Neutrophil (primary cell): ENCODE measurements at regions not wholly inside any gene's neighbourhood (a gene's known extent, or its start where the extent isn't known, plus 50 kb on each side); places are given as distances from the start of the nearest gene placed in this dataset.
"Not testable (repeated sequence)": the region's sequence is repeated elsewhere in the genome, so short reads cannot be mapped to it uniquely, and the experiment has no call there.

Source experiments
- H3K27ac ChIP-seq: fragments of 200-600 bp; sonication (generic); 2 replicates; pipeline ENCODE4 v1.5.1; 2016; ENCODE audit warnings: mild to moderate bottlenecking, moderate library complexity
- H3K27me3 ChIP-seq: fragments of 200-600 bp; sonication (generic); 2 replicates; pipeline ENCODE4 v1.6.0; 2016; ENCODE audit warnings: mild to moderate bottlenecking
- H3K36me3 ChIP-seq: fragments of 200-600 bp; sonication (generic); 2 replicates; pipeline ENCODE4 v1.5.1; 2017
- H3K4me1 ChIP-seq, 2 experiments: fragments of 200-600 bp in 1 of 2; sonication (generic) in 1 of 2; 1 replicate in 1 of 2; 2 replicates in 1 of 2; pipeline versions ENCODE4 v1.5.1 to v1.6.1; 2013 to 2016; ENCODE audit warnings: low read depth in 1 of 2, low read length in 1 of 2, mild to moderate bottlenecking in 1 of 2, moderate library complexity in 1 of 2; ENCODE audit not compliant: control insufficient read depth in 1 of 2, insufficient read depth in 1 of 2
- H3K4me3 ChIP-seq, 2 experiments: fragments of 200-600 bp in 1 of 2; sonication (generic) in 1 of 2; 1 replicate in 1 of 2; 2 replicates in 1 of 2; pipeline ENCODE4 v1.5.1; 2013 to 2016; ENCODE audit warnings: low read depth in 1 of 2, low read length in 1 of 2, mild to moderate bottlenecking in 1 of 2, moderate library complexity in 1 of 2
- H3K9me3 ChIP-seq: fragments of 200-600 bp; sonication (generic); 2 replicates; pipeline ENCODE4 v1.5.1; 2016
- TF ChIP-seq, protein P1 (sequence below): fragments of 200-600 bp; sonication (generic); IDR thresholded peaks from 2 replicates; pipeline ENCODE4 v1.5.1; 2016; ENCODE audit warnings: antibody characterized with exemption

GRCh38 chr5:58311526-58311925, 148.4 kb downstream of the PLK2 start:
- Histone ChIP-seq H3K4me3 (no peak overlapping the region), H3K4me1 (no peaks in the 10 kb centered on the region), H3K27ac (no peak overlapping the region), H3K36me3 (no peaks in the 10 kb centered on the region), H3K27me3 (no peaks in the 10 kb centered on the region), H3K9me3 (no peaks in the 10 kb centered on the region)
- TF ChIP-seq, protein P1, sequence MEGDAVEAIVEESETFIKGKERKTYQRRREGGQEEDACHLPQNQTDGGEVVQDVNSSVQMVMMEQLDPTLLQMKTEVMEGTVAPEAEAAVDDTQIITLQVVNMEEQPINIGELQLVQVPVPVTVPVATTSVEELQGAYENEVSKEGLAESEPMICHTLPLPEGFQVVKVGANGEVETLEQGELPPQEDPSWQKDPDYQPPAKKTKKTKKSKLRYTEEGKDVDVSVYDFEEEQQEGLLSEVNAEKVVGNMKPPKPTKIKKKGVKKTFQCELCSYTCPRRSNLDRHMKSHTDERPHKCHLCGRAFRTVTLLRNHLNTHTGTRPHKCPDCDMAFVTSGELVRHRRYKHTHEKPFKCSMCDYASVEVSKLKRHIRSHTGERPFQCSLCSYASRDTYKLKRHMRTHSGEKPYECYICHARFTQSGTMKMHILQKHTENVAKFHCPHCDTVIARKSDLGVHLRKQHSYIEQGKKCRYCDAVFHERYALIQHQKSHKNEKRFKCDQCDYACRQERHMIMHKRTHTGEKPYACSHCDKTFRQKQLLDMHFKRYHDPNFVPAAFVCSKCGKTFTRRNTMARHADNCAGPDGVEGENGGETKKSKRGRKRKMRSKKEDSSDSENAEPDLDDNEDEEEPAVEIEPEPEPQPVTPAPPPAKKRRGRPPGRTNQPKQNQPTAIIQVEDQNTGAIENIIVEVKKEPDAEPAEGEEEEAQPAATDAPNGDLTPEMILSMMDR, result no peak

GRCh38 chr5:58308384-58308783, 151.5 kb downstream of the PLK2 start:
- not testable (repeated sequence) for H3K9me3 ChIP-seq, H3K27me3 ChIP-seq, H3K4me1 ChIP-seq, H3K4me3 ChIP-seq, H3K36me3 ChIP-seq, H3K27ac ChIP-seq

GRCh38 chr5:58300346-58300895, 159.5 kb downstream of the PLK2 start:
- TF ChIP-seq, protein P1, result no peak
- H3K27me3 ChIP-seq, result no peaks in the 10 kb centered on the region
- H3K4me3 ChIP-seq, result no peak overlapping the region
- no peaks in the 10 kb centered on the region for H3K36me3 ChIP-seq
- H3K4me1 ChIP-seq, result no peaks in the 10 kb centered on the region
- no peaks in the 10 kb centered on the region for H3K9me3 ChIP-seq
- H3K27ac ChIP-seq, result no peak overlapping the region

DNA sequence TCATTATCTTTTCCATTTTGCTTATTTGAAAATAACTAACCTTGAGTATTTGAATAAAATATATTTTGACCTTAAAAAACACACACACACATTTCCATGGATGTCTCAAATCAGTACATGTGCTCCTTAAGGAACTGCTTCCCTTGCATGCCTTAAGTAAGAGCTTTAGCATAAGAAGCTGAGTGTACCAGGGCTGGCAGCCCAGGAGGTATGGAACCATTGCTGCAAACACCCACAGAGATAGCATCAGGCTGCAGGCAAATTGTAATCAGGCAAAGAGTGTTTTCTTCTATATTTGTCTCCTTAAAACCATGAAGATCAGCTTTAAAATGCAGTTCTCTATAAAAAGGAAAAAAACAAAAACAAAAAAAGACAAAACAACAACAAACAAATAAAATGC, 160.6 kb downstream of the PLK2 start:
- TF ChIP-seq, protein P1, result no peak
- no peak overlapping the region for H3K27ac ChIP-seq
- no peaks in the 10 kb centered on the region for H3K9me3 ChIP-seq
- no peaks in the 10 kb centered on the region for H3K4me1 ChIP-seq
- no peak overlapping the region for H3K4me3 ChIP-seq
- no peaks in the 10 kb centered on the region for H3K27me3 ChIP-seq
- no peaks in the 10 kb centered on the region for H3K36me3 ChIP-seq

DNA sequence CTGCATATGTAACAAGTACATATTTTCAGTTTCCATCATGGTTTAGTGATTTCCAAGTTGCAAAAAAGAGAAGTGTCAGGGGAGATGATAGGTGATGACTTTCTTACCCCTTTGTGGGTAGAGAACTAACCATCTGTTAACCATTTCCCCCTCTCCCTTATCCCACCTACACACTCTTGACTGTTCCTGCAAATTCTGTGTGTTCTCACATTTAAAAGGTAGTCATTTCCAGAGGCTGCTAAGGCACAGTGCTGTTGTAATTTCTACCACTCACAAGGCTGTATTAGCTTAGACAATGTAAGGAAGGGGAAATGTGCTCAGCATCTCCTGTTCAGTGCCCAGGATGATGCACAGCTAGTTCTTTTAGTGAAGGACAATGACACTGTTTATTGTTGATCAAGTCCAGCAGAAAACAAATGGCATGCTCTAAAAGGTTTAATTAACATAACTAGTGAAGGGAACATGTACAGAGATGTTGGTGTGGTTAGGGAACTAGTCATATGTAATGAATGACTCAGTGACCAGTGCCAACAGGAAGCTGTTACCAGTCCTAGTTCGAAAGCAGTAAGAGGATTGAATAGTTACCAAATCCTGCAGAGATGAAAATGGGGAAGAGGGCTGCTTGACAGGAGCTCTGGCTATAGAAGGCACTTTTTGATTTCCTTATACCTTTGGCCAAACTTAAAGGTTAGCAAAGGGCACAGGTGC, 165.1 kb downstream of the PLK2 start:
- TF ChIP-seq, protein P1, result no peak
- Histone ChIP-seq H3K4me1 (no peaks in the 10 kb centered on the region), H3K36me3 (no peaks in the 10 kb centered on the region), H3K4me3 (no peak overlapping the region), H3K27me3 (no peaks in the 10 kb centered on the region), H3K27ac (no peak overlapping the region), H3K9me3 (no peaks in the 10 kb centered on the region)

DNA sequence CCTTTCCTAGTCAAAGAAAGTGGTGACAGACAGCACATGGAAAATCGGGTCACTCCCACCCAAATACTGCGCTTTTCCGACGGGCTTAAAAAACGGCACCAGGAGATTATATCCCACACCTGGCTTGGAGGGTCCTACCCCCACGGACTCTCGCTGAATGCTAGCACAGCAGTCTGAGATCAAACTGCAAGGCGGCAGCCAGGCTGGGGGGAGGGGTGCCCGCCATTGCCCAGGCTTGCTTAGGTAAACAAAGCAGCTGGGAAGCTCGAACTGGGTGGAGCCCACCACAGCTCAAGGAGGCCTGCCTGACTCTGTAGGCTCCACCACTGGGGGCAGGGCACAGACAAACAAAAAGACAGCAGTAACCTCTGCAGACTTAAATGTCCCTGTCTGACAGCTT, 171.6 kb downstream of the PLK2 start:
- not testable (repeated sequence) for H3K27me3 ChIP-seq, H3K36me3 ChIP-seq, H3K9me3 ChIP-seq, H3K4me1 ChIP-seq, H3K27ac ChIP-seq, H3K4me3 ChIP-seq
